ENCODE measurements at regions not wholly inside any gene's neighbourhood (a gene's known extent, or its start where the extent isn't known, plus 50 kb on each side); places are given as distances from the start of the nearest gene placed in this dataset.

- TF ChIP-seq, protein P1, sequence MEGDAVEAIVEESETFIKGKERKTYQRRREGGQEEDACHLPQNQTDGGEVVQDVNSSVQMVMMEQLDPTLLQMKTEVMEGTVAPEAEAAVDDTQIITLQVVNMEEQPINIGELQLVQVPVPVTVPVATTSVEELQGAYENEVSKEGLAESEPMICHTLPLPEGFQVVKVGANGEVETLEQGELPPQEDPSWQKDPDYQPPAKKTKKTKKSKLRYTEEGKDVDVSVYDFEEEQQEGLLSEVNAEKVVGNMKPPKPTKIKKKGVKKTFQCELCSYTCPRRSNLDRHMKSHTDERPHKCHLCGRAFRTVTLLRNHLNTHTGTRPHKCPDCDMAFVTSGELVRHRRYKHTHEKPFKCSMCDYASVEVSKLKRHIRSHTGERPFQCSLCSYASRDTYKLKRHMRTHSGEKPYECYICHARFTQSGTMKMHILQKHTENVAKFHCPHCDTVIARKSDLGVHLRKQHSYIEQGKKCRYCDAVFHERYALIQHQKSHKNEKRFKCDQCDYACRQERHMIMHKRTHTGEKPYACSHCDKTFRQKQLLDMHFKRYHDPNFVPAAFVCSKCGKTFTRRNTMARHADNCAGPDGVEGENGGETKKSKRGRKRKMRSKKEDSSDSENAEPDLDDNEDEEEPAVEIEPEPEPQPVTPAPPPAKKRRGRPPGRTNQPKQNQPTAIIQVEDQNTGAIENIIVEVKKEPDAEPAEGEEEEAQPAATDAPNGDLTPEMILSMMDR (IDR thresholded peaks at IDR 0.05; ENCODE audit: insufficient read depth, low read depth, low read length) = no peak
- no peak for TF ChIP-seq EZH2 (IDR thresholded peaks at IDR 0.05; ENCODE audit: insufficient read depth, low read length)
Measured at GRCh38 chr11:87754685-87755084, 420.6 kb downstream of the RAB38 start.
